ENCODE measurements at regions not wholly inside any gene's neighbourhood (a gene's known extent, or its start where the extent isn't known, plus 50 kb on each side); places are given as distances from the start of the nearest gene placed in this dataset.

- H3K4me3 ChIP-seq (ENCODE audit: insufficient read depth, low read length, poor library complexity, severe bottlenecking), result no peak overlapping the region
- H3K9me3 ChIP-seq (ENCODE audit: insufficient read depth, low read length), result no peaks in the 10 kb centered on the region
- no peaks in the 10 kb centered on the region for H3K27me3 ChIP-seq (ENCODE audit: low read length)
- no peak overlapping the region for H3K27ac ChIP-seq (ENCODE audit: low read depth, low read length)
- no peak overlapping the region for H3K4me2 ChIP-seq (ENCODE audit: low read depth, low read length, poor library complexity, severe bottlenecking)
- no peaks in the 10 kb centered on the region for H3K79me2 ChIP-seq (ENCODE audit: insufficient read depth, low read length)
- no peaks in the 10 kb centered on the region for H3K9me2 ChIP-seq (replicated peaks; ENCODE audit: insufficient read depth, low read length)
- no peaks in the 10 kb centered on the region for H3F3A ChIP-seq (ENCODE audit: insufficient read depth)
- H2AFZ ChIP-seq (ENCODE audit: low read depth, low read length, severe bottlenecking), result no peak overlapping the region
- no peak for TF ChIP-seq CTCF (IDR thresholded peaks at IDR 0.05; ENCODE audit: insufficient read depth, low read length, poor library complexity, severe bottlenecking)
- TF ChIP-seq EZH2phosphoT487 (conservative IDR thresholded peaks at IDR 0.05; ENCODE audit: low read length), result no peak
- no peaks in the 10 kb centered on the region for H4K20me1 ChIP-seq (ENCODE audit: low read depth, low read length)
- no peaks in the 10 kb centered on the region for H3K36me3 ChIP-seq (ENCODE audit: low read length)
- no peak overlapping the region for H3K9ac ChIP-seq (ENCODE audit: low read length)
Measured at GRCh38 chr2:16330012-16330411, 335.6 kb downstream of the CYRIA start.

- no peaks in the 10 kb centered on the region for H3K36me3 ChIP-seq (ENCODE audit: low read length)
- H3K27me3 ChIP-seq (ENCODE audit: low read length), result no peaks in the 10 kb centered on the region
- H4K20me1 ChIP-seq (ENCODE audit: low read depth, low read length), result no peaks in the 10 kb centered on the region
- no peak overlapping the region for H3K27ac ChIP-seq (ENCODE audit: low read depth, low read length)
- no peak overlapping the region for H2AFZ ChIP-seq (ENCODE audit: low read depth, low read length, severe bottlenecking)
- TF ChIP-seq EZH2phosphoT487 (conservative IDR thresholded peaks at IDR 0.05; ENCODE audit: low read length), result no peak
- no peak for TF ChIP-seq CTCF (IDR thresholded peaks at IDR 0.05; ENCODE audit: insufficient read depth, low read length, poor library complexity, severe bottlenecking)
- no peaks in the 10 kb centered on the region for H3K9me2 ChIP-seq (replicated peaks; ENCODE audit: insufficient read depth, low read length)
- H3K4me2 ChIP-seq (ENCODE audit: low read depth, low read length, poor library complexity, severe bottlenecking), result no peak overlapping the region
- no peaks in the 10 kb centered on the region for H3K79me2 ChIP-seq (ENCODE audit: insufficient read depth, low read length)
- no peaks in the 10 kb centered on the region for H3K9me3 ChIP-seq (ENCODE audit: insufficient read depth, low read length)
- no peaks in the 10 kb centered on the region for H3F3A ChIP-seq (ENCODE audit: insufficient read depth)
- H3K4me3 ChIP-seq (ENCODE audit: insufficient read depth, low read length, poor library complexity, severe bottlenecking), result no peak overlapping the region
- H3K9ac ChIP-seq (ENCODE audit: low read length), result no peak overlapping the region
Measured at GRCh38 chr2:16329421-16329820, 336.2 kb downstream of the CYRIA start.

- Histone ChIP-seq H2AFZ (ENCODE audit: low read depth, low read length, severe bottlenecking) (no peak overlapping the region), H3K9me2 (replicated peaks; ENCODE audit: insufficient read depth, low read length) (no peaks in the 10 kb centered on the region)
Measured at GRCh38 chr2:16328521-16329190, 337.0 kb downstream of the CYRIA start.

More at GRCh38 chr2:16328521-16329190, 337.0 kb downstream of the CYRIA start:
- no peaks in the 10 kb centered on the region for H4K20me1 ChIP-seq (ENCODE audit: low read depth, low read length)
- TF ChIP-seq EZH2phosphoT487 (conservative IDR thresholded peaks at IDR 0.05; ENCODE audit: low read length) (no peak), CTCF (IDR thresholded peaks at IDR 0.05; ENCODE audit: insufficient read depth, low read length, poor library complexity, severe bottlenecking) (no peak)
- H3K79me2 ChIP-seq (ENCODE audit: insufficient read depth, low read length), result no peaks in the 10 kb centered on the region
- H3K9me3 ChIP-seq (ENCODE audit: insufficient read depth, low read length), result no peaks in the 10 kb centered on the region
- H3K9ac ChIP-seq (ENCODE audit: low read length), result no peak overlapping the region
- H3K4me2 ChIP-seq (ENCODE audit: low read depth, low read length, poor library complexity, severe bottlenecking), result no peak overlapping the region
- no peak overlapping the region for H3K4me3 ChIP-seq (ENCODE audit: insufficient read depth, low read length, poor library complexity, severe bottlenecking)
- no peak overlapping the region for H3K27ac ChIP-seq (ENCODE audit: low read depth, low read length)
- H3F3A ChIP-seq (ENCODE audit: insufficient read depth), result no peaks in the 10 kb centered on the region
- no peaks in the 10 kb centered on the region for H3K36me3 ChIP-seq (ENCODE audit: low read length)
- no peaks in the 10 kb centered on the region for H3K27me3 ChIP-seq (ENCODE audit: low read length)
